Right hindlimb (tissue), 1 donor: ENCODE measurements at regions not wholly inside any gene's neighbourhood (a gene's known extent, or its start where the extent isn't known, plus 50 kb on each side); places are given as distances from the start of the nearest gene placed in this dataset.
A peak's percentile ranks its signal among the peaks of the same experiment; 100 is the strongest.
"Not testable (repeated sequence)": the region's sequence is repeated elsewhere in the genome, so short reads cannot be mapped to it uniquely, and the experiment has no call there.

Experiments used
- DNase-seq: peaks from one replicate; pipeline ENCODE4 v3.0.0-alpha.2; 2018

GRCh38 chr21:39080366-39080765 lies 102.9 kb downstream of the PSMG1 start:
- no peak for DNase-seq

GRCh38 chr21:39079617-39080016 lies 103.6 kb downstream of the PSMG1 start:
- DNase-seq: no peak

GRCh38 chr21:39078322-39079065 lies 104.8 kb downstream of the PSMG1 start:
- no peak for DNase-seq

- DNase-seq: no peak
Measured at GRCh38 chr21:39077876-39078275, 105.4 kb downstream of the PSMG1 start.

GRCh38 chr21:39074508-39074907 lies 108.7 kb downstream of the PSMG1 start:
- no peak for DNase-seq

GRCh38 chr21:39073717-39074116 lies 109.5 kb downstream of the PSMG1 start:
- DNase-seq: no peak

- peak; percentile 78 for DNase-seq
Measured at GRCh38 chr21:39073063-39073462, 110.2 kb downstream of the PSMG1 start.

- DNase-seq: no peak
Measured at GRCh38 chr21:39072468-39072867, 110.8 kb downstream of the PSMG1 start.

- no peak for DNase-seq
Measured at GRCh38 chr21:39071623-39072214, 111.5 kb downstream of the PSMG1 start.

GRCh38 chr21:39069856-39070255 lies 113.4 kb downstream of the PSMG1 start:
- not testable (repeated sequence) for DNase-seq

- DNase-seq: no peak
Measured at GRCh38 chr21:39066829-39067780, 116.1 kb downstream of the PSMG1 start.

- DNase-seq: no peak
Measured at GRCh38 chr21:39065917-39066316, 117.3 kb downstream of the PSMG1 start.

- no peak for DNase-seq
Measured at GRCh38 chr21:39064325-39065012, 118.8 kb downstream of the PSMG1 start.

GRCh38 chr21:39063517-39063916 lies 119.7 kb downstream of the PSMG1 start:
- no peak for DNase-seq

GRCh38 chr21:39062196-39062595 lies 121.1 kb downstream of the PSMG1 start:
- no peak for DNase-seq

GRCh38 chr21:39061766-39062165 lies 121.5 kb downstream of the PSMG1 start:
- DNase-seq: no peak

GRCh38 chr21:39060485-39061083 lies 122.7 kb downstream of the PSMG1 start:
- DNase-seq: no peak

GRCh38 chr21:39057121-39057520 lies 126.1 kb downstream of the PSMG1 start:
- no peak for DNase-seq

GRCh38 chr21:39056636-39057035 lies 126.6 kb downstream of the PSMG1 start:
- no peak for DNase-seq

- no peak for DNase-seq
Measured at GRCh38 chr21:39055167-39055767, 128.0 kb downstream of the PSMG1 start.

- no peak for DNase-seq
Measured at GRCh38 chr21:39054066-39054465, 129.2 kb downstream of the PSMG1 start.

GRCh38 chr21:39053126-39053525 lies 130.1 kb downstream of the PSMG1 start:
- DNase-seq: no peak
